ENCODE measurements at regions not wholly inside any gene's neighbourhood (a gene's known extent, or its start where the extent isn't known, plus 50 kb on each side); places are given as distances from the start of the nearest gene placed in this dataset.

DNA sequence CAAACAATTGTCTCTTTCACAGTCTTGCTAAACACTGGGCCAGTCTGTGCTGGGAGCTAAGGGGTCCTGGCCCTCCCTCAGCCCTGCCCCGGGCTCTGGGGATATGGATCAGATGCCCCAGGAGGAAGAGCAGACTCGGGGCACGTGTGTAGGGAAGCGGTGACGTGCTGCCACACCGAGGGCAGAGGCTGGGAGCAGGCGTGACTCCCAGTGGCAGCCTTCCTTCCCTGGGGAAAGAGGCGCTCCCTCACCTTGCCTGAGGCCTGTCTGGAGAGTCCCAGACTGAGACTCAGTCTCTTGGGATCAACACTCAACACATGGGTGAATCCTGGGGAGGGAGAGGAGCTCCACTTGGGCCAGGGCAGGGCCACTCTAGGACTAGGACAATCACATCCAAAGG is 54.1 kb upstream of the GRIP2 start:
- TF ChIP-seq, protein P1, sequence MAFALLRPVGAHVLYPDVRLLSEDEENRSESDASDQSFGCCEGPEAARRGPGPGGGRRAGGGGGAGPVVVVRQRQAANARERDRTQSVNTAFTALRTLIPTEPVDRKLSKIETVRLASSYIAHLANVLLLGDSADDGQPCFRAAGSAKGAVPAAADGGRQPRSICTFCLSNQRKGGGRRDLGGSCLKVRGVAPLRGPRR (CRISPR knock-in tag; IDR thresholded peaks at IDR 0.05): no peak
- TF ChIP-seq ETV6 (IDR thresholded peaks at IDR 0.05; ENCODE audit: borderline replicate concordance in 1 of 2, low read depth in 2 of 2, low read length in 1 of 2) (no peak), ETV6 (CRISPR knock-in tag; IDR thresholded peaks at IDR 0.05; ENCODE audit: borderline replicate concordance) (no peak), PPARD (CRISPR knock-in tag; IDR thresholded peaks at IDR 0.05) (no peak), ZNF274 (IDR thresholded peaks at IDR 0.05; ENCODE audit: borderline replicate concordance, low read depth, low read length) (no peak), BHLHE40 (IDR thresholded peaks at IDR 0.05; ENCODE audit: low read length) (no peak), ZSCAN29 (IDR thresholded peaks at IDR 0.05) (no peak), PYGO2 (tag; IDR thresholded peaks at IDR 0.05) (no peak), POLR2AphosphoS2 (IDR thresholded peaks at IDR 0.05; ENCODE audit: low read length) (no peak)
- TF ChIP-seq, protein P2, sequence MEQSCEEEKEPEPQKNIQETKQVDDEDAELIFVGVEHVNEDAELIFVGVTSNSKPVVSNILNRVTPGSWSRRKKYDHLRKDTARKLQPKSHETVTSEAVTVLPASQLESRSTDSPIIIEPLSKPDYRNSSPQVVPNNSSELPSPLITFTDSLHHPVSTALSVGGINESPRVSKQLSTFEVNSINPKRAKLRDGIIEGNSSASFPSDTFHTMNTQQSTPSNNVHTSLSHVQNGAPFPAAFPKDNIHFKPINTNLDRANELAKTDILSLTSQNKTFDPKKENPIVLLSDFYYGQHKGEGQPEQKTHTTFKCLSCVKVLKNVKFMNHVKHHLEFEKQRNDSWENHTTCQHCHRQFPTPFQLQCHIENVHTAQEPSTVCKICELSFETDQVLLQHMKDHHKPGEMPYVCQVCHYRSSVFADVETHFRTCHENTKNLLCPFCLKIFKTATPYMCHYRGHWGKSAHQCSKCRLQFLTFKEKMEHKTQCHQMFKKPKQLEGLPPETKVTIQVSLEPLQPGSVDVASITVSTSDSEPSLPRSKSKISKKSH (CRISPR knock-in tag; IDR thresholded peaks at IDR 0.05): no peak

Measured in K562 (cell line).